HepG2 (cell line): ENCODE measurements at regions not wholly inside any gene's neighbourhood (a gene's known extent, or its start where the extent isn't known, plus 50 kb on each side); places are given as distances from the start of the nearest gene placed in this dataset.

Source experiments
- MIER3 ChIP-seq: IDR thresholded peaks from 2 replicates; pipeline ENCODE4 v1.6.1; 2016; ENCODE audit warnings: missing compliant biosample characterization, borderline replicate concordance
- SP1 ChIP-seq, 2 experiments: fragments of 450-650 bp in 1 of 2; sonication (generic) in 1 of 2; formaldehyde crosslinking in 1 of 2; IDR thresholded peaks; 2 replicates each; pipeline versions ENCODE4 v1.4.0 to v1.6.1; 2016 to 2020; ENCODE audit warnings: missing genetic modification reagents in 1 of 2
- TMF1 ChIP-seq: sonication (generic); formaldehyde crosslinking; IDR thresholded peaks from 2 replicates; pipeline ENCODE4 v1.8.1; 2022; ENCODE audit warnings: low read depth, missing genetic modification reagents
- ZFP37 ChIP-seq: sonication (generic); formaldehyde crosslinking; IDR thresholded peaks from 2 replicates; pipeline ENCODE4 v1.4.0; 2020; ENCODE audit warnings: missing genetic modification reagents, borderline replicate concordance
- TF ChIP-seq, protein P1 (sequence below): sonication (generic); formaldehyde crosslinking; IDR thresholded peaks from 2 replicates; pipeline ENCODE4 v1.4.0; 2020; ENCODE audit warnings: missing genetic modification reagents, borderline replicate concordance
- TF ChIP-seq, protein P2 (sequence below): sonication (generic); formaldehyde crosslinking; IDR thresholded peaks from 2 replicates; pipeline ENCODE4 v1.4.0; 2020; ENCODE audit warnings: missing genetic modification reagents
- TF ChIP-seq, protein P3 (sequence below): sonication (generic); formaldehyde crosslinking; IDR thresholded peaks from 2 replicates; pipeline ENCODE4 v1.9.0; 2021; ENCODE audit warnings: missing genetic modification reagents, mild to moderate bottlenecking, borderline replicate concordance
- TF ChIP-seq, protein P4 (sequence below): sonication (generic); formaldehyde crosslinking; IDR thresholded peaks from 2 replicates; pipeline ENCODE4 v1.4.0; 2020; ENCODE audit warnings: missing genetic modification reagents

DNA sequence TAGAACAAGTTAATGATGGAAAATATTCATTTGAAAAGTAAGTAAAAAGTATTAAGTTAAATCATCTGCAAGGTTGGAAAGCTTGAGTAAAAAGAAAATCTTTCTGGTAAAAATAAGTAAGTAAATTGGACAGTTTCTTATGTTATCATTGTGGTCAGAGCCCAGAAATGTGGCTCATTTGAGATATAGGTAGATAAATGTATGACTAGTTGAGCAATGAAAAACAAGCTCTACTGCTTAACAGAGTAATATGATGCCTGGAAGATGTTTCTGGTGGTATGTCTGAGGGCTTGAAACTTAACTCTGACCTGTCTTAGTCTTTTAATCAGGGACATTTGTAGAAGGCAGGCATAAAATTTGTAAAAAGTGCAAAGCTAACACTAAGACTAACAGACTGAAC, 444.0 kb downstream of the MFSD1 start (continued):
- TF ChIP-seq, protein P1, sequence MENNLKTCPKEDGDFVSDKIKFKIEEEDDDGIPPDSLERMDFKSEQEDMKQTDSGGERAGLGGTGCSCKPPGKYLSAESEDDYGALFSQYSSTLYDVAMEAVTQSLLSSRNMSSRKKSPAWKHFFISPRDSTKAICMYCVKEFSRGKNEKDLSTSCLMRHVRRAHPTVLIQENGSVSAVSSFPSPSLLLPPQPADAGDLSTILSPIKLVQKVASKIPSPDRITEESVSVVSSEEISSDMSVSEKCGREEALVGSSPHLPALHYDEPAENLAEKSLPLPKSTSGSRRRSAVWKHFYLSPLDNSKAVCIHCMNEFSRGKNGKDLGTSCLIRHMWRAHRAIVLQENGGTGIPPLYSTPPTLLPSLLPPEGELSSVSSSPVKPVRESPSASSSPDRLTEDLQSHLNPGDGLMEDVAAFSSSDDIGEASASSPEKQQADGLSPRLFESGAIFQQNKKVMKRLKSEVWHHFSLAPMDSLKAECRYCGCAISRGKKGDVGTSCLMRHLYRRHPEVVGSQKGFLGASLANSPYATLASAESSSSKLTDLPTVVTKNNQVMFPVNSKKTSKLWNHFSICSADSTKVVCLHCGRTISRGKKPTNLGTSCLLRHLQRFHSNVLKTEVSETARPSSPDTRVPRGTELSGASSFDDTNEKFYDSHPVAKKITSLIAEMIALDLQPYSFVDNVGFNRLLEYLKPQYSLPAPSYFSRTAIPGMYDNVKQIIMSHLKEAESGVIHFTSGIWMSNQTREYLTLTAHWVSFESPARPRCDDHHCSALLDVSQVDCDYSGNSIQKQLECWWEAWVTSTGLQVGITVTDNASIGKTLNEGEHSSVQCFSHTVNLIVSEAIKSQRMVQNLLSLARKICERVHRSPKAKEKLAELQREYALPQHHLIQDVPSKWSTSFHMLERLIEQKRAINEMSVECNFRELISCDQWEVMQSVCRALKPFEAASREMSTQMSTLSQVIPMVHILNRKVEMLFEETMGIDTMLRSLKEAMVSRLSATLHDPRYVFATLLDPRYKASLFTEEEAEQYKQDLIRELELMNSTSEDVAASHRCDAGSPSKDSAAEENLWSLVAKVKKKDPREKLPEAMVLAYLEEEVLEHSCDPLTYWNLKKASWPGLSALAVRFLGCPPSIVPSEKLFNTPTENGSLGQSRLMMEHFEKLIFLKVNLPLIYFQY (CRISPR knock-in tag) = no peak
- TF ChIP-seq, protein P2, sequence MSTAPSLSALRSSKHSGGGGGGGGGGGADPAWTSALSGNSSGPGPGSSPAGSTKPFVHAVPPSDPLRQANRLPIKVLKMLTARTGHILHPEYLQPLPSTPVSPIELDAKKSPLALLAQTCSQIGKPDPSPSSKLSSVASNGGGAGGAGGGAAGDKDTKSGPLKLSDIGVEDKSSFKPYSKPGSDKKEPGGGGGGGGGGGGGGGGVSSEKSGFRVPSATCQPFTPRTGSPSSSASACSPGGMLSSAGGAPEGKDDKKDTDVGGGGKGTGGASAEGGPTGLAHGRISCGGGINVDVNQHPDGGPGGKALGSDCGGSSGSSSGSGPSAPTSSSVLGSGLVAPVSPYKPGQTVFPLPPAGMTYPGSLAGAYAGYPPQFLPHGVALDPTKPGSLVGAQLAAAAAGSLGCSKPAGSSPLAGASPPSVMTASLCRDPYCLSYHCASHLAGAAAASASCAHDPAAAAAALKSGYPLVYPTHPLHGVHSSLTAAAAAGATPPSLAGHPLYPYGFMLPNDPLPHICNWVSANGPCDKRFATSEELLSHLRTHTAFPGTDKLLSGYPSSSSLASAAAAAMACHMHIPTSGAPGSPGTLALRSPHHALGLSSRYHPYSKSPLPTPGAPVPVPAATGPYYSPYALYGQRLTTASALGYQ (CRISPR knock-in tag) = no peak
- TF ChIP-seq SP1 (IDR thresholded peaks at IDR 0.05) = no peak
- no peak for TF ChIP-seq SP1 (CRISPR knock-in tag; IDR thresholded peaks at IDR 0.05)
- TF ChIP-seq MIER3 (CRISPR knock-in tag) = no peak
- TF ChIP-seq TMF1 (CRISPR knock-in tag) = no peak
- TF ChIP-seq, protein P3, sequence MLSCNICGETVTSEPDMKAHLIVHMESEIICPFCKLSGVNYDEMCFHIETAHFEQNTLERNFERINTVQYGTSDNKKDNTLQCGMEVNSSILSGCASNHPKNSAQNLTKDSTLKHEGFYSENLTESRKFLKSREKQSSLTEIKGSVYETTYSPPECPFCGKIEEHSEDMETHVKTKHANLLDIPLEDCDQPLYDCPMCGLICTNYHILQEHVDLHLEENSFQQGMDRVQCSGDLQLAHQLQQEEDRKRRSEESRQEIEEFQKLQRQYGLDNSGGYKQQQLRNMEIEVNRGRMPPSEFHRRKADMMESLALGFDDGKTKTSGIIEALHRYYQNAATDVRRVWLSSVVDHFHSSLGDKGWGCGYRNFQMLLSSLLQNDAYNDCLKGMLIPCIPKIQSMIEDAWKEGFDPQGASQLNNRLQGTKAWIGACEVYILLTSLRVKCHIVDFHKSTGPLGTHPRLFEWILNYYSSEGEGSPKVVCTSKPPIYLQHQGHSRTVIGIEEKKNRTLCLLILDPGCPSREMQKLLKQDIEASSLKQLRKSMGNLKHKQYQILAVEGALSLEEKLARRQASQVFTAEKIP (CRISPR knock-in tag) = no peak
- TF ChIP-seq, protein P4, sequence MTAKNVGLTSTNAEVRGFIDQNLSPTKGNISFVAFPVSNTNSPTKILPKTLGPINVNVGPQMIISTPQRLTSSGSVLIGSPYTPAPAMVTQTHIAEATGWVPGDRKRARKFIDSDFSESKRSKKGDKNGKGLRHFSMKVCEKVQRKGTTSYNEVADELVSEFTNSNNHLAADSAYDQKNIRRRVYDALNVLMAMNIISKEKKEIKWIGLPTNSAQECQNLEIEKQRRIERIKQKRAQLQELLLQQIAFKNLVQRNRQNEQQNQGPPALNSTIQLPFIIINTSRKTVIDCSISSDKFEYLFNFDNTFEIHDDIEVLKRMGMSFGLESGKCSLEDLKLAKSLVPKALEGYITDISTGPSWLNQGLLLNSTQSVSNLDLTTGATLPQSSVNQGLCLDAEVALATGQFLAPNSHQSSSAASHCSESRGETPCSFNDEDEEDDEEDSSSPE = no peak
- no peak for TF ChIP-seq ZFP37 (CRISPR knock-in tag)
